CD4-positive, CD25-positive, alpha-beta regulatory T cell (primary cell): ENCODE measurements at regions not wholly inside any gene's neighbourhood (a gene's known extent, or its start where the extent isn't known, plus 50 kb on each side); places are given as distances from the start of the nearest gene placed in this dataset.

Experiments used
- ATAC-seq, 2 donors: fragments of 150-1000 bp; cut with Tn5 transposase; one replicate each; pipeline ENCODE4 v1.10.0; 2021; ENCODE audit warnings: low read depth in 2 of 2, moderate number of reproducible peaks in 2 of 2, moderate library complexity in 1 of 2
- DNase-seq, 3 donors: peaks; one replicate each; pipeline versions ENCODE4 v3.0.0 to v3.0.0-alpha.2; 2012 to 2022; ENCODE audit warnings: mixed read lengths in 1 of 3
- H3K27ac ChIP-seq: one replicate; pipeline ENCODE4 v1.7.0; 2013; ENCODE audit warnings: mild to moderate bottlenecking, low read length; ENCODE audit not compliant: insufficient read depth, poor library complexity, severe bottlenecking
- H3K27me3 ChIP-seq: one replicate; pipeline ENCODE4 v1.7.0; 2013; ENCODE audit warnings: low read length; ENCODE audit not compliant: control insufficient read depth, insufficient read depth
- H3K36me3 ChIP-seq: one replicate; pipeline ENCODE4 v1.7.0; 2013; ENCODE audit warnings: mild to moderate bottlenecking, low read length, moderate library complexity; ENCODE audit not compliant: control insufficient read depth, insufficient read depth
- H3K4me1 ChIP-seq: 2 replicates; pipeline ENCODE4 v1.7.0; 2013; ENCODE audit warnings: mild to moderate bottlenecking, low read length; ENCODE audit not compliant: insufficient read depth, control insufficient read depth, poor library complexity, severe bottlenecking
- H3K4me3 ChIP-seq: one replicate; pipeline ENCODE4 v1.7.0; 2013; ENCODE audit warnings: low read depth, mild to moderate bottlenecking, low read length, moderate library complexity
- H3K9me3 ChIP-seq, 2 experiments: 1 replicate in 1 of 2; 2 replicates in 1 of 2; pipeline ENCODE4 v1.7.0; 2013; ENCODE audit warnings: low read length in 2 of 2, mild to moderate bottlenecking in 1 of 2, moderate library complexity in 1 of 2; ENCODE audit not compliant: control insufficient read depth in 2 of 2
- H3K27ac Mint-ChIP-seq, 3 donors: one replicate each; pipeline ENCODE4 v1.8.0; 2020 to 2022; ENCODE audit warnings: mild to moderate bottlenecking in 3 of 3, mixed read lengths in 3 of 3, moderate library complexity in 2 of 3
- H3K27me3 Mint-ChIP-seq: one replicate; pipeline ENCODE4 v1.8.0; 2022; ENCODE audit warnings: mild to moderate bottlenecking, mixed read lengths
- H3K36me3 Mint-ChIP-seq: one replicate; pipeline ENCODE4 v1.8.0; 2020; ENCODE audit warnings: mixed read lengths
- H3K4me1 Mint-ChIP-seq, 4 donors: one replicate each; pipeline ENCODE4 v1.8.0; 2020 to 2022; ENCODE audit warnings: mixed read lengths in 4 of 4, mild to moderate bottlenecking in 1 of 4
- H3K4me3 Mint-ChIP-seq, 4 donors: one replicate each; pipeline ENCODE4 v1.8.0; 2020 to 2022; ENCODE audit warnings: mild to moderate bottlenecking in 4 of 4, mixed read lengths in 4 of 4, moderate library complexity in 3 of 4
- H3K9me3 Mint-ChIP-seq, 7 donors: one replicate each; pipeline ENCODE4 v1.8.0; 2020 to 2022; ENCODE audit warnings: mixed read lengths in 7 of 7, mild to moderate bottlenecking in 3 of 7, moderate library complexity in 2 of 7

- H3K4me1 Mint-ChIP-seq = peaks cover 0 to 2% (median 0%) of the 10 kb centered on the region in 4 donors
- Histone ChIP-seq H3K36me3 (no peaks in the 10 kb centered on the region), H3K4me1 (no peaks in the 10 kb centered on the region), H3K27me3 (no peaks in the 10 kb centered on the region), H3K27ac (no peak overlapping the region), H3K9me3 (no peaks in the 10 kb centered on the region), H3K4me3 (no peak overlapping the region)
- H3K4me3 Mint-ChIP-seq = no peak overlapping the region
- peaks cover 0 to 2% (median 0%) of the 10 kb centered on the region in 7 donors for H3K9me3 Mint-ChIP-seq
- no peak overlapping the region for H3K27ac Mint-ChIP-seq
- ATAC-seq = no peak
- no peak for DNase-seq
- no peaks in the 10 kb centered on the region for H3K27me3 Mint-ChIP-seq
- H3K36me3 Mint-ChIP-seq = no peaks in the 10 kb centered on the region
These were observed 130.6 kb upstream of the CMC1 start for GRCh38 chr3:28110869-28111268.

GRCh38 chr3:28114893-28115292 lies 126.5 kb upstream of the CMC1 start:
- H3K4me1 Mint-ChIP-seq = peaks cover 0 to 2% (median 0%) of the 10 kb centered on the region in 4 donors
- no peaks in the 10 kb centered on the region for H3K9me3 ChIP-seq
- peaks cover 4% of the 10 kb centered on the region for H3K27me3 Mint-ChIP-seq
- no peaks in the 10 kb centered on the region for H3K27me3 ChIP-seq
- ATAC-seq (no peak), DNase-seq (no peak)
- H3K27ac ChIP-seq = no peak overlapping the region
- H3K4me3 Mint-ChIP-seq = no peak overlapping the region
- H3K36me3 Mint-ChIP-seq = no peaks in the 10 kb centered on the region
- peaks cover 0 to 2% (median 0%) of the 10 kb centered on the region in 7 donors for H3K9me3 Mint-ChIP-seq
- peak overlapping the region in 1 of 3 donors; percentile 25 for H3K27ac Mint-ChIP-seq
- no peak overlapping the region for H3K4me3 ChIP-seq
- H3K36me3 ChIP-seq = no peaks in the 10 kb centered on the region
- no peaks in the 10 kb centered on the region for H3K4me1 ChIP-seq

GRCh38 chr3:28115316-28115715 lies 126.1 kb upstream of the CMC1 start:
- no peak for ATAC-seq
- H3K27me3 Mint-ChIP-seq = peaks cover 4% of the 10 kb centered on the region
- H3K4me3 ChIP-seq = no peak overlapping the region
- H3K36me3 ChIP-seq = no peaks in the 10 kb centered on the region
- no peaks in the 10 kb centered on the region for H3K36me3 Mint-ChIP-seq
- no peak overlapping the region for H3K4me3 Mint-ChIP-seq
- no peak for DNase-seq
- peaks cover 0 to 2% (median 0%) of the 10 kb centered on the region in 4 donors for H3K4me1 Mint-ChIP-seq
- peaks cover 0 to 2% (median 0%) of the 10 kb centered on the region in 7 donors for H3K9me3 Mint-ChIP-seq
- no peak overlapping the region for H3K27ac ChIP-seq
- H3K4me1 ChIP-seq = no peaks in the 10 kb centered on the region
- H3K27ac Mint-ChIP-seq = peak overlapping the region in 1 of 3 donors; percentile 12
- no peaks in the 10 kb centered on the region for H3K27me3 ChIP-seq
- H3K9me3 ChIP-seq = no peaks in the 10 kb centered on the region

- peaks cover 0 to 2% (median 0%) of the 10 kb centered on the region in 7 donors for H3K9me3 Mint-ChIP-seq
These were observed 123.8 kb upstream of the CMC1 start for GRCh38 chr3:28117598-28117997.

GRCh38 chr3:28118087-28118486 lies 123.3 kb upstream of the CMC1 start:
- no peak overlapping the region for H3K27ac ChIP-seq
- H3K4me3 Mint-ChIP-seq = no peak overlapping the region
- H3K9me3 ChIP-seq = no peaks in the 10 kb centered on the region

More at GRCh38 chr3:28117598-28117997, 123.8 kb upstream of the CMC1 start:
- H3K9me3 ChIP-seq = no peaks in the 10 kb centered on the region
- H3K36me3 ChIP-seq = no peaks in the 10 kb centered on the region
- ATAC-seq (no peak), DNase-seq (no peak)
- peaks cover 0 to 2% (median 0%) of the 10 kb centered on the region in 4 donors for H3K4me1 Mint-ChIP-seq
- H3K27ac ChIP-seq = no peak overlapping the region
- no peak overlapping the region for H3K27ac Mint-ChIP-seq
- H3K36me3 Mint-ChIP-seq = no peaks in the 10 kb centered on the region
- peaks cover 4% of the 10 kb centered on the region for H3K27me3 Mint-ChIP-seq
- H3K4me1 ChIP-seq = no peaks in the 10 kb centered on the region
- H3K4me3 Mint-ChIP-seq = no peak overlapping the region
- H3K27me3 ChIP-seq = no peaks in the 10 kb centered on the region
- H3K4me3 ChIP-seq = no peak overlapping the region

GRCh38 chr3:28122227-28122626 lies 119.2 kb upstream of the CMC1 start:
- Mint-ChIP-seq H3K27me3 (peaks cover 4% of the 10 kb centered on the region), H3K36me3 (no peaks in the 10 kb centered on the region), H3K4me1 (no peaks in the 10 kb centered on the region), H3K4me3 (no peak overlapping the region), H3K9me3 (no peaks in the 10 kb centered on the region), H3K27ac (no peak overlapping the region)
- Histone ChIP-seq H3K4me3 (no peak overlapping the region), H3K4me1 (no peaks in the 10 kb centered on the region), H3K27me3 (no peaks in the 10 kb centered on the region), H3K27ac (no peak overlapping the region), H3K36me3 (no peaks in the 10 kb centered on the region), H3K9me3 (no peaks in the 10 kb centered on the region)
- no peak for DNase-seq
- ATAC-seq = no peak

More at GRCh38 chr3:28118087-28118486, 123.3 kb upstream of the CMC1 start:
- no peak for ATAC-seq
- DNase-seq = no peak
- Mint-ChIP-seq H3K27ac (no peak overlapping the region), H3K4me1 (peaks cover 0 to 2% (median 0%) of the 10 kb centered on the region in 4 donors), H3K9me3 (peaks cover 0 to 2% (median 0%) of the 10 kb centered on the region in 7 donors), H3K27me3 (peaks cover 4% of the 10 kb centered on the region), H3K36me3 (no peaks in the 10 kb centered on the region)
- Histone ChIP-seq H3K27me3 (no peaks in the 10 kb centered on the region), H3K4me3 (no peak overlapping the region), H3K4me1 (no peaks in the 10 kb centered on the region), H3K36me3 (no peaks in the 10 kb centered on the region)

GRCh38 chr3:28124882-28125281 lies 116.5 kb upstream of the CMC1 start:
- no peak overlapping the region for H3K4me3 Mint-ChIP-seq
- no peaks in the 10 kb centered on the region for H3K4me1 Mint-ChIP-seq
- ATAC-seq = no peak
- H3K27me3 Mint-ChIP-seq = no peaks in the 10 kb centered on the region
- H3K27ac ChIP-seq = no peak overlapping the region
- no peak overlapping the region for H3K4me3 ChIP-seq
- H3K36me3 ChIP-seq = no peaks in the 10 kb centered on the region
- H3K27me3 ChIP-seq = no peaks in the 10 kb centered on the region
- no peaks in the 10 kb centered on the region for H3K9me3 ChIP-seq
- no peak overlapping the region for H3K27ac Mint-ChIP-seq
- H3K36me3 Mint-ChIP-seq = no peaks in the 10 kb centered on the region
- no peaks in the 10 kb centered on the region for H3K9me3 Mint-ChIP-seq
- DNase-seq = no peak
- H3K4me1 ChIP-seq = no peaks in the 10 kb centered on the region

- Histone ChIP-seq H3K9me3 (no peaks in the 10 kb centered on the region), H3K27ac (no peak overlapping the region), H3K4me1 (no peaks in the 10 kb centered on the region), H3K36me3 (no peaks in the 10 kb centered on the region), H3K4me3 (no peak overlapping the region), H3K27me3 (no peaks in the 10 kb centered on the region)
- ATAC-seq (no peak), DNase-seq (no peak)
- H3K36me3 Mint-ChIP-seq = no peaks in the 10 kb centered on the region
- no peak overlapping the region for H3K4me3 Mint-ChIP-seq
- no peaks in the 10 kb centered on the region for H3K9me3 Mint-ChIP-seq
- H3K27me3 Mint-ChIP-seq = no peaks in the 10 kb centered on the region
- no peaks in the 10 kb centered on the region for H3K4me1 Mint-ChIP-seq
- H3K27ac Mint-ChIP-seq = no peak overlapping the region
These were observed 116.1 kb upstream of the CMC1 start for GRCh38 chr3:28125342-28125741.
